Ishikawa (cell line): ENCODE measurements at regions not wholly inside any gene's neighbourhood (a gene's known extent, or its start where the extent isn't known, plus 50 kb on each side); places are given as distances from the start of the nearest gene placed in this dataset.

Experiments
- CEBPB ChIP-seq: IDR thresholded peaks from 2 replicates; pipeline ENCODE4 v1.6.1; 2012
- EGR1 ChIP-seq: IDR thresholded peaks from 2 replicates; pipeline ENCODE4 v1.6.1; 2012
- EP300 ChIP-seq: IDR thresholded peaks from 2 replicates; pipeline ENCODE4 v1.6.1; 2012; ENCODE audit warnings: borderline replicate concordance
- FOXM1 ChIP-seq: IDR thresholded peaks from 2 replicates; pipeline ENCODE4 v1.6.1; 2012; ENCODE audit warnings: low read depth, borderline replicate concordance
- NFIC ChIP-seq: IDR thresholded peaks from 2 replicates; pipeline ENCODE4 v1.6.1; 2012
- RAD21 ChIP-seq: IDR thresholded peaks from 2 replicates; pipeline ENCODE4 v1.6.1; 2012; ENCODE audit warnings: low read depth
- TAF1 ChIP-seq: IDR thresholded peaks from 2 replicates; pipeline ENCODE4 v1.6.1; 2012; ENCODE audit warnings: low read depth, mild to moderate bottlenecking
- TCF12 ChIP-seq: IDR thresholded peaks from 2 replicates; pipeline ENCODE4 v1.6.1; 2012; ENCODE audit warnings: low read depth
- TEAD4 ChIP-seq: IDR thresholded peaks from 2 replicates; pipeline ENCODE4 v1.6.1; 2012
- YY1 ChIP-seq: IDR thresholded peaks from 2 replicates; pipeline ENCODE4 v1.6.1; 2012; ENCODE audit warnings: low read depth
- TF ChIP-seq, protein P1 (sequence below): IDR thresholded peaks from 2 replicates; pipeline ENCODE4 v1.6.1; 2012

DNA sequence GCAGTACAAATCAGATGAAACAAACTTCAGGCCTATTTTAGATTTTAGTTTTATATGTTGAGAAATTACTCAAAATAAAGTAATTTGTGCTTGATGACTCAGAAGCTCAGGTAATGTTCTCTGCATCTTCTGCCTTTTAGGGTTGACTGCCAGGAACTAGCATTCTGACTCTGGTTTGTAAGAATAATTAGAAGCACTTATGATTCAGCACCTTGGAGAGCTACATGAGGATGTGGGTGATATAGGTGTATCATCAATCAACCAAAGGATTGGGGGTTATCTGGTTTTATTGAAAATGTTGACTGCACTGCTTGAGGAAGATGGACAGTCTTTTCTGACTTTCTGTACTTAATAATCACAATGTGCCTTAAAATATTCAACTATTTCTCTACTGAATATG lies 118.7 kb upstream of the SGCD start:
- TF ChIP-seq YY1 (no peak), EP300 (no peak), FOXM1 (no peak), TAF1 (no peak), TEAD4 (no peak), RAD21 (no peak), NFIC (no peak), EGR1 (no peak), CEBPB (no peak), TCF12 (no peak)
- TF ChIP-seq, protein P1, sequence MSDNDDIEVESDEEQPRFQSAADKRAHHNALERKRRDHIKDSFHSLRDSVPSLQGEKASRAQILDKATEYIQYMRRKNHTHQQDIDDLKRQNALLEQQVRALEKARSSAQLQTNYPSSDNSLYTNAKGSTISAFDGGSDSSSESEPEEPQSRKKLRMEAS = no peak
